ENCODE measurements at regions not wholly inside any gene's neighbourhood (a gene's known extent, or its start where the extent isn't known, plus 50 kb on each side); places are given as distances from the start of the nearest gene placed in this dataset.

GRCh38 chrX:15915959-15916703 lies 61.5 kb upstream of the AP1S2 start:
- no peak for DNase-seq (ENCODE audit: low read depth in 2 of 2)

GRCh38 chrX:15914486-15914885 lies 59.9 kb upstream of the AP1S2 start:
- DNase-seq (ENCODE audit: low read depth in 2 of 2), result no peak

- DNase-seq (ENCODE audit: low read depth in 2 of 2), result no peak
Measured at GRCh38 chrX:15913146-15913545, 58.5 kb upstream of the AP1S2 start.

- DNase-seq (ENCODE audit: low read depth in 2 of 2), result no peak
Measured at GRCh38 chrX:15911734-15912550, 57.3 kb upstream of the AP1S2 start.

- DNase-seq (ENCODE audit: low read depth in 2 of 2), result no peak
Measured at GRCh38 chrX:15909605-15910004, 55.0 kb upstream of the AP1S2 start.

- DNase-seq (ENCODE audit: low read depth in 2 of 2), result no peak
Measured at GRCh38 chrX:15908603-15909290, 54.1 kb upstream of the AP1S2 start.

- no peak for DNase-seq (ENCODE audit: low read depth in 2 of 2)
Measured at GRCh38 chrX:15906041-15906943, 51.7 kb upstream of the AP1S2 start.

Measured in fibroblast of skin of left biceps (primary cell).